GM12874 (cell line): ENCODE measurements at regions not wholly inside any gene's neighbourhood (a gene's known extent, or its start where the extent isn't known, plus 50 kb on each side); places are given as distances from the start of the nearest gene placed in this dataset.
A peak's percentile ranks its signal among the peaks of the same experiment; 100 is the strongest.

Experiments
- CTCF ChIP-seq: IDR thresholded peaks from 2 replicates; pipeline ENCODE4 v1.5.1; 2011; ENCODE audit warnings: low read depth, mild to moderate bottlenecking, control low read depth, low read length, moderate library complexity; ENCODE audit not compliant: insufficient read depth

DNA sequence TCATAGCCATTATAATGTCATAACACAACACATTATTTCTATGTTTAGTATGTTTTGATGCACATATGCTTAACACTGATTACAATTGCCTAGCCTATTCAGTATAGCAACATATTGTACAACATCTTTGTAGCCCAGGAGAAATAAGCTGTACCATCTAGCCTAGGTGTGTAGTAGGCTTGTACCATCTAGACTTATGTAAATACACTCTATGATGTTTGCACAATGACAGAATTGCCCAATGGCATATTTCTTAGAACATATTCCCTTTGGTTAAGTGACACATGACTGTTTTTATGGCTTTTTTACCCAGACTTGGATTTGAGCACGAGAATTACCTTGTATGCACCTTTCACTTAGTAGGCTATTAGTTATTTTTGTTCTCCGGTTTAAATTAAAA, 64.5 kb upstream of the HIVEP1 start:
- TF ChIP-seq CTCF = no peak

DNA sequence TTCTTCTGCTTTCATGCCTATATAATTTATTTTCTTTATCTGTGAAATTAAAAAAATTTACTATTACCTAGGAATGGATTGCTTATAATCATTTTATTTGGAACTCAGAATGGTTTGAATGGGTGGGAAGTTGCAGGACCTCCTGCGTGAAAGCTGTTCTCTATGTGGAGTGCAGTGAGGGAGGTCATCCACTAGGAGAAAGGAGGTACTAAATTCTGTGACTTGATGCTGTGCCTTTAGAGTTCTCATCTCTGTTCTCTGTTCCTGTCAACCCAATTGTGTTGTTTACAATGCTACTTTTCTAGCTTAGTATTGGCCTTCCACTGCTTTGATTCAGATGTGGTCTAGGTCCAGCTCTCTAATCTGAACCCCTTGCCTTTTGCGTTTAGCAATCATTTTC, 65.0 kb upstream of the HIVEP1 start:
- peak; percentile 26; the same call in 1 of the 2 replicates for TF ChIP-seq CTCF

- no peak for TF ChIP-seq CTCF
These were observed 68.0 kb upstream of the HIVEP1 start for GRCh38 chr6:11944111-11944510.

DNA sequence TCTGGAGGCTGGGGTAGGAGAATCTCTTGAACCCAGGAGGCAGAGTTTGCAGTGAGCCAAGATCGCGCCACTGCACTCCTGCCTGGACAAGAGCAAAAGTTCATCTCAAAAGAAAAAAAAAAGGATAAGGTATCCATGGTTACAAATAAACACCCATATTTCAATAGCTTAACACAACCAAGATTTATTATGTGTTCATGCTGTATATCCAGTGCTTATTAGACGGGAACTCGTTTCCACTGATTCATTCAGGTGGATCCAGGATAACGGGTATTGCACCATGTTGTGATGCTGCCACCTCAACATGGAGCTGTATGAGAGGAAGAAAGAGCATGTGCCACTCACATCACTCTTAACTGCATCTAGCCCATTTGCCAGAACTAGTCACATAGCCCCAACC, 69.1 kb upstream of the HIVEP1 start:
- TF ChIP-seq CTCF = no peak

GRCh38 chr6:11942185-11942864, 69.8 kb upstream of the HIVEP1 start:
- TF ChIP-seq CTCF = no peak

DNA sequence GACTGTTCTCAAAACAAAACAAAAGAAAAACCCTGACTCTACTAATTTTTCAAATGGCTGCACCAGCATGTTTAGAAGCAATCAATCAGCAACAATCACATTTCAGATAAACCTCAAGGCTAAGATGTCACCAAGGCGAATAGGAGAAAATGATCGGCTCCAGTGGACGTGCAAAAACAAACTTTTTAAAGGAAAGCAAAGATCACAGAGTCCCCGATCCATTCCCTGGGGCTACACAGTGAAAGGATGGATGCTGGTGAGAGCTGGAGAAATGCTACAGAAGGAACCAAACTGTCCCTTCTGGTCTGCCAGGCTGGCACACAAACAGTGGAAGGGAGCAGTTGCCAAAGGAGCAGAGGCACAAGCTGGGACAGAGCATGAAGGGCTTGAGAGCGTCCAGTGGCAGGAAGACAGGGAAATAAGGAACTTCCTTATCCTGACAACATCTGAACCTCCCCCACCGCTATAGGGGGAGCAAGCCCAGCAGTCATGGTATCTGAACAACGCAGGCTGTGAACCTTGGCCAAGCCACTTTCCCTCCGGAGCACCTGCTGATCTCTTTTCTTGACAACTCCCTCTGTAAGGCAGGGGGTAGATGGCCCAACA, 73.7 kb upstream of the HIVEP1 start:
- TF ChIP-seq CTCF = no peak

GRCh38 chr6:11934638-11935037, 77.5 kb upstream of the HIVEP1 start:
- TF ChIP-seq CTCF = no peak
